Upper lobe of left lung (tissue), 6 donors: ENCODE measurements at regions not wholly inside any gene's neighbourhood (a gene's known extent, or its start where the extent isn't known, plus 50 kb on each side); places are given as distances from the start of the nearest gene placed in this dataset.

ENCODE experiments used
- ATAC-seq, 2 donors: fragments of 200-7000 bp; cut with Tn5 transposase; one replicate each; pipeline ENCODE4 v1.9.1; 2022; ENCODE audit warnings: mild to moderate bottlenecking in 2 of 2, moderate library complexity in 2 of 2; ENCODE audit not compliant: low FRiP score in 2 of 2
- DNase-seq, 2 donors: peaks; one replicate each; pipeline ENCODE4 v3.0.0-alpha.2; 2019 to 2020
- H3K27ac ChIP-seq, 4 donors: fragments of 200-600 bp; sonication (generic); one replicate each; pipeline ENCODE4 v1.5.1; 2016 to 2019
- H3K27me3 ChIP-seq, 4 donors: fragments of 200-600 bp; sonication (generic); one replicate each; pipeline ENCODE4 v1.5.1; 2017 to 2019
- H3K36me3 ChIP-seq, 4 donors: fragments of 200-600 bp; sonication (generic); one replicate each; pipeline ENCODE4 v1.5.1; 2016 to 2019
- H3K4me1 ChIP-seq, 4 donors: fragments of 200-600 bp; sonication (generic); one replicate each; pipeline ENCODE4 v1.5.1; 2018 to 2019
- H3K4me3 ChIP-seq, 4 donors: fragments of 200-600 bp; sonication (generic); one replicate each; pipeline ENCODE4 v1.5.1; 2017 to 2019; ENCODE audit warnings: mild to moderate bottlenecking in 2 of 4, moderate library complexity in 1 of 4
- H3K9me3 ChIP-seq, 4 donors: fragments of 200-600 bp; sonication (generic); one replicate each; pipeline ENCODE4 v1.5.1; 2018 to 2019
- CTCF ChIP-seq, 6 experiments: fragments of 450-650 bp in 4 of 6; fragments of 200-600 bp in 2 of 6; sonication (generic) in 2 of 6; IDR thresholded peaks; one replicate each; pipeline ENCODE4 v1.5.1; 2016 to 2019; ENCODE audit warnings: antibody characterized with exemption in 6 of 6
- EP300 ChIP-seq, 4 donors: sonication (generic); formaldehyde crosslinking; IDR thresholded peaks; one replicate each; pipeline ENCODE4 v1.5.1; 2017; ENCODE audit warnings: antibody characterized with exemption in 4 of 4, control low read depth in 2 of 4
- POLR2A ChIP-seq, 4 donors: fragments of 450-650 bp; IDR thresholded peaks; one replicate each; pipeline ENCODE4 v1.5.1; 2016 to 2017; ENCODE audit warnings: antibody characterized with exemption in 4 of 4, mild to moderate bottlenecking in 2 of 4
- POLR2AphosphoS5 ChIP-seq, 2 donors: sonication (generic); formaldehyde crosslinking; IDR thresholded peaks; one replicate each; pipeline ENCODE4 v1.5.1; 2017; ENCODE audit warnings: antibody characterized with exemption in 2 of 2
- WGBS, 2 donors: methylation state at CpG; one replicate each; pipeline ENCODE4 v1.1.5; 2017 to 2018; 5-methylcytosine and 5-hydroxymethylcytosine counted together
- donor health status: DM: no; HTN: no; CAD: no; lungs with moderate emphysema.
- donor health status: DM: no; HTN: yes; CAD: no; lungs with severe emphysema.

- H3K4me1 ChIP-seq = no peaks in the 10 kb centered on the region
- no peaks in the 10 kb centered on the region for H3K9me3 ChIP-seq
- DNase-seq (no peak), ATAC-seq (no peak)
- H3K27ac ChIP-seq = no peak overlapping the region
- H3K4me3 ChIP-seq = no peak overlapping the region
- TF ChIP-seq EP300 (IDR thresholded peaks at IDR 0.05) = no peak
- no peak for TF ChIP-seq CTCF (IDR thresholded peaks at IDR 0.05)
- TF ChIP-seq POLR2A (IDR thresholded peaks at IDR 0.05) = no peak
- H3K36me3 ChIP-seq = no peaks in the 10 kb centered on the region
- H3K27me3 ChIP-seq = no peaks in the 10 kb centered on the region
- 55 to 70% methylated on average over 2 of the region's 2 CpGs for WGBS, 2 donors
Measured at GRCh38 chr9:28656727-28657126, 1083.4 kb upstream of the C9orf72 start.

- ATAC-seq = no peak
Measured at GRCh38 chr9:28661853-28662252, 1088.6 kb upstream of the C9orf72 start.

GRCh38 chr9:28662675-28663074, 1089.4 kb upstream of the C9orf72 start:
- 87 to 94% methylated on average over 2 of the region's 2 CpGs for WGBS, 2 donors
- Histone ChIP-seq H3K27me3 (no peaks in the 10 kb centered on the region), H3K4me3 (no peak overlapping the region), H3K36me3 (no peaks in the 10 kb centered on the region), H3K27ac (no peak overlapping the region), H3K9me3 (no peaks in the 10 kb centered on the region), H3K4me1 (no peaks in the 10 kb centered on the region)
- TF ChIP-seq POLR2A (IDR thresholded peaks at IDR 0.05) (no peak), EP300 (IDR thresholded peaks at IDR 0.05) (no peak), CTCF (IDR thresholded peaks at IDR 0.05) (no peak), POLR2AphosphoS5 (IDR thresholded peaks at IDR 0.05) (no peak)
- DNase-seq (no peak), ATAC-seq (no peak)

More at GRCh38 chr9:28661853-28662252, 1088.6 kb upstream of the C9orf72 start:
- no peaks in the 10 kb centered on the region for H3K36me3 ChIP-seq
- no peaks in the 10 kb centered on the region for H3K4me1 ChIP-seq
- no peak for TF ChIP-seq CTCF (IDR thresholded peaks at IDR 0.05)
- no peak for TF ChIP-seq POLR2AphosphoS5 (IDR thresholded peaks at IDR 0.05)
- TF ChIP-seq POLR2A (IDR thresholded peaks at IDR 0.05) = no peak
- TF ChIP-seq EP300 (IDR thresholded peaks at IDR 0.05) = no peak
- H3K27me3 ChIP-seq = no peaks in the 10 kb centered on the region
- no peak overlapping the region for H3K4me3 ChIP-seq
- H3K9me3 ChIP-seq = no peaks in the 10 kb centered on the region
- no peak for DNase-seq
- 83 to 85% methylated on average over 3 of the region's 3 CpGs for WGBS, 2 donors
- no peak overlapping the region for H3K27ac ChIP-seq

- TF ChIP-seq EP300 (IDR thresholded peaks at IDR 0.05) (no peak), CTCF (IDR thresholded peaks at IDR 0.05) (no peak), POLR2A (IDR thresholded peaks at IDR 0.05) (no peak), POLR2AphosphoS5 (IDR thresholded peaks at IDR 0.05) (no peak)
- no peaks in the 10 kb centered on the region for H3K4me1 ChIP-seq
Measured at GRCh38 chr9:28668158-28668557, 1094.9 kb upstream of the C9orf72 start.

GRCh38 chr9:28671000-28671399, 1097.7 kb upstream of the C9orf72 start:
- no peak overlapping the region for H3K27ac ChIP-seq
- TF ChIP-seq CTCF (IDR thresholded peaks at IDR 0.05) (no peak), POLR2A (IDR thresholded peaks at IDR 0.05) (no peak), EP300 (IDR thresholded peaks at IDR 0.05) (no peak), POLR2AphosphoS5 (IDR thresholded peaks at IDR 0.05) (no peak)
- ATAC-seq = no peak
- no peaks in the 10 kb centered on the region for H3K27me3 ChIP-seq
- no peak overlapping the region for H3K4me3 ChIP-seq
- no peaks in the 10 kb centered on the region for H3K36me3 ChIP-seq
- H3K4me1 ChIP-seq = no peaks in the 10 kb centered on the region
- WGBS, 2 donors = 72% methylated on average over 3 of the region's 3 CpGs
- H3K9me3 ChIP-seq = no peaks in the 10 kb centered on the region
- DNase-seq = no peak

More at GRCh38 chr9:28668158-28668557, 1094.9 kb upstream of the C9orf72 start:
- 64 to 65% methylated on average over 2 of the region's 2 CpGs for WGBS, 2 donors
- Histone ChIP-seq H3K27ac (no peak overlapping the region), H3K27me3 (no peaks in the 10 kb centered on the region), H3K36me3 (no peaks in the 10 kb centered on the region), H3K4me3 (no peak overlapping the region), H3K9me3 (no peaks in the 10 kb centered on the region)
- DNase-seq (no peak), ATAC-seq (no peak)
